ENCODE measurements at regions not wholly inside any gene's neighbourhood (a gene's known extent, or its start where the extent isn't known, plus 50 kb on each side); places are given as distances from the start of the nearest gene placed in this dataset.

DNA sequence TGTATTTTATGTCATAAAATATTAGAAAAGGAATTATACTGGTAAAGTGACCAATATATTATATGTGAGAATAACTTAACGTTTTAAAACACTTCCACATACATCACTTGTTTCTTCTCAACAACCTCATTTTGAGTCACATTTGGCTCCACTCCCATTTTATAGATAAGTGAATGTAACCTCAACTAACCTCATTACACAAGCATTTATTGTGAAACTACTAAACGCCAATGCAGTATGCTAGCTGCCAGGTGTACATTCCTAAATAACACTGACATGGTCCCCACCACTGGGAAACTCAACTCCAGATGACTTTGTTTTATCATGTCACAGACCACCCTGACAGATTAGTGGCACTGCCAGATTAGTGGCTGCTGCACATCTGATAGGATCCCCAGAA, 249.7 kb upstream of the CNTN4 start:
- ATAC-seq (no peak), DNase-seq (no peak)
- H3K9me3 Mint-ChIP-seq: peaks cover 14% of the 10 kb centered on the region
- H3K4me3 Mint-ChIP-seq: no peak overlapping the region
- no peaks in the 10 kb centered on the region for H3K36me3 Mint-ChIP-seq (ENCODE audit: low read depth)
- no peak overlapping the region for H3K27ac Mint-ChIP-seq
- H3K4me1 Mint-ChIP-seq: no peaks in the 10 kb centered on the region
- no peaks in the 10 kb centered on the region for H3K27me3 Mint-ChIP-seq

DNA sequence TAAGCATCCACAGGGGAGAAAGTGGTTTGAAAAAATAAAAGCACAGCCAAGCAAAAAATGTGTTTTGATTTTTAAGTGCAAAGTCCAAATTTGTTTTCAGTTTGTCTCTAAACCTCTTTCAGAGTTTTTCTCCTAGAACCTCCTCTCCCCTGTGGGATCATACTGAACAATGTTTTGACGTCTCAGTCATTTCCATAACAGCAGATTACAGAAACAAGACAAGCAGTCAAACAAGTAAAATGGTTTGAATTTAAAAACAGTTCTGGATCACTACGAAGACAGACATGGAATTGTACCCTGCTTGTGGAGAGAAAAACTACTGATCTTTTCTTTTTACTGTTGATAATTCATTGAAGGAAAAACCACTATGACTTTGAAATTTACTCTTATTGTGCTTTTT, 245.7 kb upstream of the CNTN4 start:
- DNase-seq: no peak
- Mint-ChIP-seq H3K9me3 (peaks cover 5% of the 10 kb centered on the region), H3K4me1 (no peaks in the 10 kb centered on the region), H3K36me3 (ENCODE audit: low read depth) (no peaks in the 10 kb centered on the region), H3K27me3 (no peaks in the 10 kb centered on the region), H3K27ac (no peak overlapping the region), H3K4me3 (no peak overlapping the region)
- no peak for ATAC-seq

DNA sequence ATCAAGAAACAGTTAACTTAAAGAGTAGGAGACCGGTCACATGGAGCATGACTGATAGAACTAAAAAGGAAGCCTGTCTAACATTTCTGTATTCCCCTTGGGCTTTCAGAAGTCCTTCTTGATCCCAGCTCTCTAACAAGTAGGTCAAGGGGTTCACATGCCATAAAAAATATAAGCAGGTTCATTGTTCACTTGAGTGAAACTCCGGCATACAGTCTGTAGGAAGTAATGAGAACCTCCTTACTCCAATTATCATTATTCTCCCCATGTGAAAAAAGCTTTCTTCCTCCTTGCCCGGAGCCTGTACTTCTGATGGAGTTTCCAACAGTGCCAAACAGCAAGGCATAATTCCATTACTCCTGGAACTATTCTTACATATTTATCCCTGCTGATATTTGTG, 242.8 kb upstream of the CNTN4 start:
- no peak overlapping the region for H3K27ac Mint-ChIP-seq
- H3K4me1 Mint-ChIP-seq: no peaks in the 10 kb centered on the region
- H3K27me3 Mint-ChIP-seq: no peaks in the 10 kb centered on the region
- H3K36me3 Mint-ChIP-seq (ENCODE audit: low read depth): no peaks in the 10 kb centered on the region
- peaks cover 5% of the 10 kb centered on the region for H3K9me3 Mint-ChIP-seq
- no peak for DNase-seq
- H3K4me3 Mint-ChIP-seq: no peak overlapping the region
- ATAC-seq: no peak

DNA sequence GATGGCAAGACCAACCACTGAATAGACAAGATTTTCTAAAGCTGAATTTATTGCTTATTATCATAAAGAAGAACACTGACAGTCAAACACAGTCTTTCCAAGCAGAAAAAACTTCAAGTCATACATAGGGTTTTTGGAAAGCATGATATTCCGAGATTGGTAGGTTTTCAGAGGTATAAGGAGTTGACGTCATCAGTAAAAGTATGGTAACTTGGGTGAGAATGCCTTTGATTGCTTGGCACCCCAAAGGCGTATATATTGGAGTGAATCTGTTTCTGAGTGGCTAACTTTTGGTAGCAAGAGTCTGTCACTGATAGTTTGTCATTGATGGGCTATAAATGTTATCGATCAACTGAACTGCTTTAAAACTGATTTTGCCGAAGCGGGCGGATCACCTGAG, 227.9 kb upstream of the CNTN4 start:
- Mint-ChIP-seq H3K4me1 (no peaks in the 10 kb centered on the region), H3K36me3 (ENCODE audit: low read depth) (no peaks in the 10 kb centered on the region), H3K9me3 (peaks cover 14% of the 10 kb centered on the region), H3K4me3 (no peak overlapping the region), H3K27ac (no peak overlapping the region), H3K27me3 (no peaks in the 10 kb centered on the region)
- ATAC-seq: no peak
- DNase-seq: no peak

DNA sequence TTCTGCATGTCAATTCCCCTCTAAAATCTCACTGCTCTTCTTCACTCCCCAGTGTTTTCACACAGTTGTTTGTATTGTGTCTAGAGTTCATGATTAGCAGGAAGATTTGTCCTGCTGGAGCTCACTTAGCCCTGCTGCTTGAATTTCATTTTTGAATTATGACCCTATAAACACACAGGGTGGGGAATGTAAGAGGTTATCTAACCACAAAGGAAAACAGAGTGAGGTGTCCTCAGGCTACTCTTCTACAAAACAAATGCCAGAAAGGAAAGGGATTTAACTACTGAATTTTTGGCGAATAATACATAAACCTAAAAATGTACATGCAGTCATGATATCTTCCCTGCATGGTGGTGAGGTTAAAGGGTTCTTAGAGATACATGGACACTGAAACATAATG, 215.1 kb upstream of the CNTN4 start:
- no peak overlapping the region for H3K27ac Mint-ChIP-seq

DNA sequence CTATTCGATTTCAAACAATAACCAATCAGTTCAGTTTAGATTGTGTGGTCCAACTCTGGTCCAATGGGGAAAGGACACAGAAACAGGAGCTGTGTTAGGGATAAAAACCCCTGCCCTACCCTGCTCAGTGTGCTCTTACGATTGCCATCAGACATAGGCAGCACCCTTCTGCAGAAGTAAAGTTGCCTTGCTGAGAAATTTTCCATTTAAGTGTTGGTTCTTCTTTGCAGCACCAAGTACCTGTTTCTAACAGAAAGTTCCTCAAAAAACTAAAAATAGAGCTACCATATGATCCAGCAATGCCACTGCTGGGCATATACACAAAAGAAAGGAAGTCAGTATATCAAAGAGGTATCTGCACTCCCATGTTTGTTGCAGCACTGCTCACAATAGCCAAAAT, 206.2 kb upstream of the CNTN4 start:
- Mint-ChIP-seq H3K27ac (no peak overlapping the region), H3K4me1 (no peaks in the 10 kb centered on the region), H3K36me3 (ENCODE audit: low read depth) (no peaks in the 10 kb centered on the region), H3K9me3 (peaks cover 30% of the 10 kb centered on the region), H3K4me3 (no peak overlapping the region), H3K27me3 (no peaks in the 10 kb centered on the region)
- no peak for ATAC-seq
- no peak for DNase-seq

More for the DNA sequence above, 215.1 kb upstream of the CNTN4 start:
- H3K9me3 Mint-ChIP-seq: peaks cover 12% of the 10 kb centered on the region
- H3K36me3 Mint-ChIP-seq (ENCODE audit: low read depth): no peaks in the 10 kb centered on the region
- no peaks in the 10 kb centered on the region for H3K4me1 Mint-ChIP-seq
- ATAC-seq (no peak), DNase-seq (no peak)
- no peaks in the 10 kb centered on the region for H3K27me3 Mint-ChIP-seq
- H3K4me3 Mint-ChIP-seq: no peak overlapping the region

DNA sequence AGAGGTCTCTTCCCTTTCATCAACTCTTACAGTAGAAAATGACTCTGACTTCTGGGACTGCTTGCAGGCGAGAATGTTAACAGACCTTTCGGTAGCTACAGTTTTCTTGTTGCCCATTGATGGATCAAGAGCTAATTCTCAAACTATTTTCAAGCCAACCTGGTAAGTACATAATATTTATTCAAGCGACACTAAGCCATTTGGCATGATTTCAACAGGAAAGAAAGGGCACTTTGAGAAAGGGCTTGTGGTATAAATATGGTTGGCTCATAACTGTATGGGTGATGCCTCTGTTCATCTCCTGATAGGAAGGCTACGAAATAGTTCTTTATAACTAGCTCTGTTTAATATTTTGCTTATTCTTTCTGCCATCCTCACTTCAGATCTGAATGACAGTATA, 196.2 kb upstream of the CNTN4 start:
- peaks cover 14% of the 10 kb centered on the region for H3K9me3 Mint-ChIP-seq
- H3K36me3 Mint-ChIP-seq (ENCODE audit: low read depth): no peaks in the 10 kb centered on the region
- no peaks in the 10 kb centered on the region for H3K27me3 Mint-ChIP-seq
- no peak overlapping the region for H3K27ac Mint-ChIP-seq
- no peaks in the 10 kb centered on the region for H3K4me1 Mint-ChIP-seq
- DNase-seq (no peak), ATAC-seq (no peak)
- no peak overlapping the region for H3K4me3 Mint-ChIP-seq

DNA sequence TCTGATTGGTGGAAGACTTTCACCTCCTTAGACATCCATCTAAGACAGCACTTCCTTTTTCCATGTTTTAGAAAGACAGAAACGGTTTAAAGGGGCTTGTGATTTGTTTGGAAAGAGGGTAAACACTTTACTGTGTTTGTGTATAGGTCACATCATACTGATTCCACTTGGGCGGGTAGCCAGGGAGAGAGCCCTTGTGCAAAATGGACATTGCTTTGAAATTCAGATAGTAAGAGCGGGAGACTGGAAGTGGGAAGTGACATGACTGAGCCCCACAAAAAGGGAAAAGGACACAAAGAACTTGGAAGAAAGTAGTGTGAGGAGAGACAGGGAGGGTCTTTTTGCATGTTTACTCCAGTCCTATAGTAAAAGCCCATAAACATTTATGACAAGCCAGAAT, 195.6 kb upstream of the CNTN4 start:
- Mint-ChIP-seq H3K4me1 (no peaks in the 10 kb centered on the region), H3K4me3 (no peak overlapping the region), H3K9me3 (peaks cover 14% of the 10 kb centered on the region), H3K27me3 (no peaks in the 10 kb centered on the region), H3K36me3 (ENCODE audit: low read depth) (no peaks in the 10 kb centered on the region), H3K27ac (no peak overlapping the region)
- ATAC-seq (no peak), DNase-seq (no peak)

DNA sequence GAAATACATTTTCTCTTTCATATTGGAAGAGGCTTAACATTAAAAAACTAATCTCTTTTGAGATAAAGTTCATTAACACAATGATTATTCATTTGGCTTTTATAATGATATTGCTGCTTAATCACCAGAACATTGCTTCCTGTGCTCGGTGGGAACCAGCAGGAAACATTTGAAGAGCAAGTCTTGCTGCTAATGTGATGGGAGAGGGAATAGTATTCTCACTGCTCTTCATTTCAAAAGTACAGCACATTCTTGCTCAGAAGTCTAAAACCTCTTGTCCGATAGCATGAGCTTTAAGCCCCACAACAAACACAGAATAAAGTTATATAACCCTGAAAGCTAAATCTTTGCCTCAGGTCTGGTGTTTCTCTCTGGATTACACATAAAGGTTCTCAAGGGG, 190.8 kb upstream of the CNTN4 start:
- Mint-ChIP-seq H3K4me1 (no peaks in the 10 kb centered on the region), H3K9me3 (peaks cover 3% of the 10 kb centered on the region), H3K27me3 (no peaks in the 10 kb centered on the region), H3K4me3 (no peak overlapping the region), H3K36me3 (ENCODE audit: low read depth) (no peaks in the 10 kb centered on the region), H3K27ac (no peak overlapping the region)
- no peak for DNase-seq
- ATAC-seq: no peak

DNA sequence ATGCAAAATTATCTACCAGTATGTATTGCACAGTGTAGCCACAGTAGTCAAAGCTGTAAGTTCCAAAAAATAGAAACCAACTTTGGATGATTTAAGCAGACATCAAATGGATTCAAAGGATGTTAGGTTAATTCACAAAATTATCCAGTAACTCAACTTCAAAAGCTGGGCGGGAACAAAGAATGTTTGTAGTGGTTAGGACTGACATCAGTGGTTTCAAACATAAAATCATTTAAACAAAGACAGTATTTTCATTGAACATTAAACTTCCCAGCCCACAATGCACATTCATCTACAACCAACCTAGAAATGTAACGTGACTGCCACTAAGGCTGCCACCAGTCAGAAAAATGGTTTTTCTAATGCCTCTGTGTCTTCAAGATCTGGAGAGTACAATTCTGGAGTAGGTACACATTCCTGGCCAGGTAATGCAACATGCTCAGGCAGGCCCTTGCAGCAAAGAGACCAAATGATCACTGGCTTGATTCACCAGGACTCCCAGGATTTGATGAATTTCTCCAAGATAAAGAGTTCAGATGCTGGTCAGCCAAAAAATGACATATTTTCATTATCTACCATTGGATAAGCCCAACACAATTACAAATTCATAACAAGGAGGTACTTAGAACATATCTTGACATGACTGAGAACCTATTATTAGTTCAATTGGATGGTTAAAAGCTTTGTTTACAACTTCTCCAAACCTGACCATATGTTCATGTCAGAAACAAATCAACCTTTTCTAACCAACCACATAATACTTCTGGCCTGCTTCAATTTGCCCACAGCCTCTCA, 189.8 kb upstream of the CNTN4 start:
- DNase-seq: no peak
- no peaks in the 10 kb centered on the region for H3K4me1 Mint-ChIP-seq
- no peaks in the 10 kb centered on the region for H3K27me3 Mint-ChIP-seq
- H3K9me3 Mint-ChIP-seq: peaks cover 3% of the 10 kb centered on the region
- H3K36me3 Mint-ChIP-seq (ENCODE audit: low read depth): no peaks in the 10 kb centered on the region
- no peak for ATAC-seq
- H3K4me3 Mint-ChIP-seq: no peak overlapping the region
- H3K27ac Mint-ChIP-seq: no peak overlapping the region

DNA sequence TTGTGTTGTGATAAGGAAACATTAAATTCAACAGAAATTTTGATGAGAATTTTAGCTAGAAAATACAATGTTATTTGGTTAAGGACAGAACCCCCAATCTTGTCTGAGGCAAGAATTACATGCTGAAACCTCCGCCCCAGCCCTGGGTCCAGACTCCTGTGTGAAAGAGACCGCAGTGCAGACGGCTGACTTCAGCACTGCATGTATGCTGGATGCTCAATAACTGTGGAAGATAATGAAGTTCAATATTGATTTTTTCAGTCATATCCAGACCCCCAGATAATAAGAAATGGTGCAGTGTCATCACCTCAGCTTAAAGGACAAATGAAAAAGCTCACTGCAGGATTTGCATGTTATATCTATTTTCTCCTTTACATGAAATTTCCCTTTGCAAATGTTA, 188.3 kb upstream of the CNTN4 start:
- Mint-ChIP-seq H3K27me3 (no peaks in the 10 kb centered on the region), H3K4me3 (no peak overlapping the region), H3K9me3 (no peaks in the 10 kb centered on the region), H3K27ac (no peak overlapping the region), H3K36me3 (ENCODE audit: low read depth) (no peaks in the 10 kb centered on the region), H3K4me1 (no peaks in the 10 kb centered on the region)
- ATAC-seq (no peak), DNase-seq (no peak)

DNA sequence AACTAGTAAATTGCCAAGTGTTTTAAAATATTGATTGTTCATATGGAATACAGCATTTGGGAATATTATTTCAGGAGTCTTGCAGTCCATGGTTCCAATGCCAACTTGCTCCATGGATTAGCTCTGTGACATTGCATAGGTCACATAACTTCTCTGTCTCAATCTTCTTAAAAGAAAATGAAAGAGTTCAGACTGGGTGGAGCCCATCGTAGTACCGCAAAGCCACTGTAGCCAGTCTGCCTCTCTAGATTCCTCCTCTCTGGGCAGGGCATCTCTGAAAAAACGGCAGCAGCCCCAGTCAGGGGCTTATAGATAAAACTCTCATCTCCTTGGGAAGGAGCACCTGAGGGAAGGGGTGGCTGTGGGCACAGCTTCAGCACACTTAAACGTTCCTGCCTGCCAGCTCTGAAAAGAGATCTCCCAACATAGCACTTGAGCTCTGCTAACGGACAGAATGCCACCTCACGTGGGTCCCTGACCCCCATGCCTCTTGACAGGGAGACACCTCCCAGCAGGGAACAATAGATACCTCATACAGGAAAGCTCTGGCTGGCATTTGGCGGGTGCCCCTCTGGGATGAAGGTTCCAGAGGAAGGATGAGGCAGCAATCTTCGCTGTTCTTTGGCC, 168.8 kb upstream of the CNTN4 start:
- Mint-ChIP-seq H3K4me1 (no peaks in the 10 kb centered on the region), H3K9me3 (peaks cover 21% of the 10 kb centered on the region), H3K4me3 (no peak overlapping the region), H3K27ac (no peak overlapping the region), H3K36me3 (ENCODE audit: low read depth) (no peaks in the 10 kb centered on the region), H3K27me3 (no peaks in the 10 kb centered on the region)
- DNase-seq (no peak), ATAC-seq (no peak)

DNA sequence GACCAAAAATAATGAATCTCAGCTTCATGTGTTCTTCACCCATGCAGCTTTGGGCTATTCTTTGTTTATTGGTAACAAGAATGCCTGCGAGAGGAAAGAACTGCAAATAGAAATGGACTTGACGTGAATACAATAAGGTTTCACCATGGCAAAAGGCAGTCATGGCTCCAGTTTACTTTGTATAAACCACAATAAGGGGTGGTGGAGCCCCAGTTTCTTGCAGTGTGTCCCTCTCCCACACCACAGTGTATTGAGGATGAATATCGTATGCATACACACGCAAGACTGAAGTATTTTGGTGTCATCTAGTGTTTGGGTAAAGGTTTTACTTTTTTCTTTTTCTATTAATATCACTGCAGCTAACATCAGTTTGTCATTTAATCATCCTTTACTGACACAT, 159.7 kb upstream of the CNTN4 start:
- no peaks in the 10 kb centered on the region for H3K36me3 Mint-ChIP-seq (ENCODE audit: low read depth)
- no peaks in the 10 kb centered on the region for H3K27me3 Mint-ChIP-seq
- DNase-seq: no peak
- no peaks in the 10 kb centered on the region for H3K4me1 Mint-ChIP-seq
- no peak overlapping the region for H3K27ac Mint-ChIP-seq
- H3K4me3 Mint-ChIP-seq: no peak overlapping the region
- H3K9me3 Mint-ChIP-seq: peaks cover 18% of the 10 kb centered on the region
- ATAC-seq: no peak

DNA sequence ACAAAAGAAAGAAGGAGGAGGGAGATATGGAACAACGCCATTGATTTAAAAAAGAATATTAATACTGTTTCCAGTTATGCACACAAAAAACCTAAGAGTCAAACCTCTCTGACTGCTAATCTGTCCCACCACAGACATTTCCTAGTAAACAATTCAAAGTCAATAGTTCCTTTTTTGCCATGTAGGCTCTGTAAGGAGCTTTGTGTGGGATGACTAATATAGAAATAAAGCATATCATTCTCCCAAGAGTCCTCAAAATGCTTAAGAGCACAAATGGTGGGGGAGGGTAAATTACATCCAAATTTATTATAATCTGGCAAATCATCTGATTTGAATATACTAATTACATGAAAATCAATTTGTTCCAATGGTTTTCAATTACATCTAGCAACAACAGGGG, 155.9 kb upstream of the CNTN4 start:
- DNase-seq: no peak
- Mint-ChIP-seq H3K4me3 (no peak overlapping the region), H3K9me3 (peaks cover 15% of the 10 kb centered on the region), H3K27me3 (no peaks in the 10 kb centered on the region), H3K36me3 (ENCODE audit: low read depth) (no peaks in the 10 kb centered on the region), H3K4me1 (no peaks in the 10 kb centered on the region), H3K27ac (no peak overlapping the region)
- ATAC-seq: no peak

DNA sequence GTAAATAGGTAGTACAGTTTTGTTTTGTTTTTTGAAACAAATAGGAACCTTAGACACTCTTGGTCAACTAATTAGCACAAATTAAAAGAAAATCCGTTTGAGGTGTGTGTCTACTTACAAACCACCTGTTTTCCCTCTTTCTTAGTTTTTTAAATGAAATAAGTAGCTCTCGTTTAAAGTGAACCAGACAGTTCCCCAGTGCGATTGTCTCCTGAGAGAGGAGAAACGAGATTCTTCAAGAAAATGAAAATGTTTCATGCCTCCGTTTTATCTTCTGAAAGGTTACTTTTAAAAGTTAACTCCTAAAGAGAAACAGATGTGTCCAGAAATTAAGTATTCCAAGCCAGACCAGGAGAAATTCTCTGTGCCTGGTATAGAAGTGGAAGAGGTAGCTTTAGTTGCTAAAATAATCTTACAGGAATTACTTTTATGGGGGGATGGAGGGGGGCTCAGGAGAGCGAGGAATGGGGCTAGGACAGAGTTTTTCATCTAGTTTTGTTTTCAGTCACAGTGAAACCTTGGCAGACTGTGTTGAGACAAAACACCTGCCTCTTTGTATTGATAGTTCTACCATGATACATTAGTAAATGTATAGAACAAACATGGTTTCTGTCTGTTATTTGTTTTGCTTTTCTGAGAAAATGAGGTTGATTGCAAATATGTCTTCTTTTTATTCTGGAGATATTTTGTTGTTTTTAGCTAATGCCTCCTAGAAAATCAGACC, 155.1 kb upstream of the CNTN4 start:
- no peak for ATAC-seq
- H3K4me1 Mint-ChIP-seq: no peaks in the 10 kb centered on the region
- H3K4me3 Mint-ChIP-seq: no peak overlapping the region
- DNase-seq: no peak
- H3K27me3 Mint-ChIP-seq: no peaks in the 10 kb centered on the region
- H3K36me3 Mint-ChIP-seq (ENCODE audit: low read depth): no peaks in the 10 kb centered on the region
- peaks cover 12% of the 10 kb centered on the region for H3K9me3 Mint-ChIP-seq
- no peak overlapping the region for H3K27ac Mint-ChIP-seq

All from activated naive CD8-positive, alpha-beta T cell treated with anti-CD3 and anti-CD28 coated beads, Interleukin-2, amount 50 U/mL, for 24 hours (primary cell).